WTC11 (cell line): ENCODE measurements at regions not wholly inside any gene's neighbourhood (a gene's known extent, or its start where the extent isn't known, plus 50 kb on each side); places are given as distances from the start of the nearest gene placed in this dataset.

ENCODE experiments used
- ATAC-seq: fragments of 200-7000 bp; cut with Tn5 transposase; 2 replicates; pipeline ENCODE4 v1.10.0; 2021; ENCODE audit warnings: mild to moderate bottlenecking, moderate library complexity
- CTCF ChIA-PET: fragments of 300-600 bp; sonication (Branson Sonifier 250); formaldehyde crosslinking; loops from one replicate; lab custom pipeline; 2021; ENCODE audit warnings: antibody characterized with exemption; lab: Charles Lee
- POLR2A ChIA-PET: fragments of 350-600 bp; sonication (Branson Sonifier 250); formaldehyde crosslinking; loops from one replicate; lab custom pipeline; 2021; ENCODE audit warnings: antibody characterized with exemption; lab: Charles Lee
- DNase-seq: peaks from one replicate; pipeline ENCODE4 v3.0.0; 2021; ENCODE audit warnings: low spot score
- H3K27ac Mint-ChIP-seq: 2 replicates; pipeline ENCODE4 v1.8.0; 2021; ENCODE audit warnings: mixed read lengths
- H3K27me3 Mint-ChIP-seq: 2 replicates; pipeline ENCODE4 v1.8.0; 2021; ENCODE audit warnings: low read depth, mild to moderate bottlenecking, moderate library complexity, mixed read lengths
- H3K36me3 Mint-ChIP-seq: 2 replicates; pipeline ENCODE4 v1.8.0; 2021; ENCODE audit warnings: mixed read lengths
- H3K4me1 Mint-ChIP-seq: 2 replicates; pipeline ENCODE4 v1.8.0; 2022; ENCODE audit warnings: mixed read lengths
- H3K4me3 Mint-ChIP-seq: 2 replicates; pipeline ENCODE4 v1.8.0; 2021; ENCODE audit warnings: mild to moderate bottlenecking, moderate library complexity, mixed read lengths
- H3K9me3 Mint-ChIP-seq: 2 replicates; pipeline ENCODE4 v1.8.0; 2021; ENCODE audit warnings: mixed read lengths
- ELF4 ChIP-seq: sonication (generic); formaldehyde crosslinking; IDR thresholded peaks from 2 replicates; pipeline ENCODE4 v1.8.1; 2022; ENCODE audit warnings: low read depth, mild to moderate bottlenecking, moderate library complexity, missing genetic modification reagents
- GTF2I ChIP-seq: fragments of 250-450 bp; sonication (Bioruptor Pico); conservative IDR thresholded peaks from 2 replicates; pipeline ENCODE4 v1.4.0; 2021; ENCODE audit warnings: mild to moderate bottlenecking
- NFYB ChIP-seq: sonication (generic); formaldehyde crosslinking; conservative IDR thresholded peaks from 2 replicates; pipeline ENCODE4 v1.8.0; 2022; ENCODE audit warnings: low read depth, missing genetic modification reagents
- ZBTB21 ChIP-seq: sonication (generic); formaldehyde crosslinking; IDR thresholded peaks from 2 replicates; pipeline ENCODE4 v1.8.1; 2023; ENCODE audit warnings: mild to moderate bottlenecking, missing genetic modification reagents, borderline replicate concordance
- ZNF121 ChIP-seq: sonication (generic); formaldehyde crosslinking; IDR thresholded peaks from 2 replicates; pipeline ENCODE4 v1.8.0; 2023; ENCODE audit warnings: missing genetic modification reagents
- ZNF219 ChIP-seq: sonication (generic); formaldehyde crosslinking; IDR thresholded peaks from 2 replicates; pipeline ENCODE4 v1.8.0; 2023; ENCODE audit warnings: missing genetic modification reagents, mild to moderate bottlenecking, borderline replicate concordance
- ZNF416 ChIP-seq: fragments of 250-450 bp; sonication (Bioruptor Pico); IDR thresholded peaks from 2 replicates; pipeline ENCODE4 v1.9.0; 2021; ENCODE audit warnings: mild to moderate bottlenecking, inconsistent platforms
- ZNF423 ChIP-seq: fragments of 250-450 bp; sonication (Bioruptor Pico); IDR thresholded peaks from 2 replicates; pipeline ENCODE4 v2.1.2; 2022; ENCODE audit warnings: mild to moderate bottlenecking, moderate library complexity
- TF ChIP-seq, protein P1 (sequence below): fragments of 250-450 bp; sonication (Bioruptor Pico); IDR thresholded peaks from 2 replicates; pipeline ENCODE4 v2.1.2; 2022; ENCODE audit warnings: mild to moderate bottlenecking, moderate library complexity
- TF ChIP-seq, protein P2 (sequence below): fragments of 250-450 bp; sonication (Bioruptor Pico); IDR thresholded peaks from 2 replicates; pipeline ENCODE4 v1.9.0; 2021; ENCODE audit warnings: mild to moderate bottlenecking, borderline replicate concordance
- TF ChIP-seq, protein P3 (sequence below): sonication (generic); formaldehyde crosslinking; IDR thresholded peaks from 2 replicates; pipeline ENCODE4 v1.8.1; 2023; ENCODE audit warnings: mild to moderate bottlenecking, missing genetic modification reagents, borderline replicate concordance

DNA sequence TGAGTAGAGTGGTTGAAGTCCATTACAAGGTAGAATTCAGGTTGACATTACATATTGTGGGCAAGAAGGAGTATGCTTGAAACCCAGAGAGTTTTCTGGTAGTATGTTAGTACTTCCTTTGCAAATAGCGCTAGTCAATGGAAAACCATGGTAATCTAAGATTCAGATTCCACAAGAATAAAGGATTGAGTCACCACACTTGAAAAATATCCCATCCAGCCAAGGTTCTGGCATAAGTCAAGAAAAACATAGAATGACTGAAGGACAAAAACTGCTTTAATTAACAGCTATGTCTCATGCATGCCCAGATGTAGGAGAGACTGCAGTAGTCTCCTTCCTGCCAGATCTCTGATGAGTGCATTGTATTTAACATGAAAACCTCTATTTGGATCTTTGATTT, 469.8 kb downstream of the BMP2 start (continued):
- TF ChIP-seq, protein P1, sequence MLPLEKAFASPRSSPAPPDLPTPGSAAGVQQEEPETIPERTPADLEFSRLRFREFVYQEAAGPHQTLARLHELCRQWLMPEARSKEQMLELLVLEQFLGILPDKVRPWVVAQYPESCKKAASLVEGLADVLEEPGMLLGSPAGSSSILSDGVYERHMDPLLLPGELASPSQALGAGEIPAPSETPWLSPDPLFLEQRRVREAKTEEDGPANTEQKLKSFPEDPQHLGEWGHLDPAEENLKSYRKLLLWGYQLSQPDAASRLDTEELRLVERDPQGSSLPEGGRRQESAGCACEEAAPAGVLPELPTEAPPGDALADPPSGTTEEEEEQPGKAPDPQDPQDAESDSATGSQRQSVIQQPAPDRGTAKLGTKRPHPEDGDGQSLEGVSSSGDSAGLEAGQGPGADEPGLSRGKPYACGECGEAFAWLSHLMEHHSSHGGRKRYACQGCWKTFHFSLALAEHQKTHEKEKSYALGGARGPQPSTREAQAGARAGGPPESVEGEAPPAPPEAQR (CRISPR knock-in tag), result no peak
- no peak for TF ChIP-seq ZNF423 (CRISPR knock-in tag)
- no peak for TF ChIP-seq ZBTB21 (CRISPR knock-in tag)
- TF ChIP-seq, protein P2, sequence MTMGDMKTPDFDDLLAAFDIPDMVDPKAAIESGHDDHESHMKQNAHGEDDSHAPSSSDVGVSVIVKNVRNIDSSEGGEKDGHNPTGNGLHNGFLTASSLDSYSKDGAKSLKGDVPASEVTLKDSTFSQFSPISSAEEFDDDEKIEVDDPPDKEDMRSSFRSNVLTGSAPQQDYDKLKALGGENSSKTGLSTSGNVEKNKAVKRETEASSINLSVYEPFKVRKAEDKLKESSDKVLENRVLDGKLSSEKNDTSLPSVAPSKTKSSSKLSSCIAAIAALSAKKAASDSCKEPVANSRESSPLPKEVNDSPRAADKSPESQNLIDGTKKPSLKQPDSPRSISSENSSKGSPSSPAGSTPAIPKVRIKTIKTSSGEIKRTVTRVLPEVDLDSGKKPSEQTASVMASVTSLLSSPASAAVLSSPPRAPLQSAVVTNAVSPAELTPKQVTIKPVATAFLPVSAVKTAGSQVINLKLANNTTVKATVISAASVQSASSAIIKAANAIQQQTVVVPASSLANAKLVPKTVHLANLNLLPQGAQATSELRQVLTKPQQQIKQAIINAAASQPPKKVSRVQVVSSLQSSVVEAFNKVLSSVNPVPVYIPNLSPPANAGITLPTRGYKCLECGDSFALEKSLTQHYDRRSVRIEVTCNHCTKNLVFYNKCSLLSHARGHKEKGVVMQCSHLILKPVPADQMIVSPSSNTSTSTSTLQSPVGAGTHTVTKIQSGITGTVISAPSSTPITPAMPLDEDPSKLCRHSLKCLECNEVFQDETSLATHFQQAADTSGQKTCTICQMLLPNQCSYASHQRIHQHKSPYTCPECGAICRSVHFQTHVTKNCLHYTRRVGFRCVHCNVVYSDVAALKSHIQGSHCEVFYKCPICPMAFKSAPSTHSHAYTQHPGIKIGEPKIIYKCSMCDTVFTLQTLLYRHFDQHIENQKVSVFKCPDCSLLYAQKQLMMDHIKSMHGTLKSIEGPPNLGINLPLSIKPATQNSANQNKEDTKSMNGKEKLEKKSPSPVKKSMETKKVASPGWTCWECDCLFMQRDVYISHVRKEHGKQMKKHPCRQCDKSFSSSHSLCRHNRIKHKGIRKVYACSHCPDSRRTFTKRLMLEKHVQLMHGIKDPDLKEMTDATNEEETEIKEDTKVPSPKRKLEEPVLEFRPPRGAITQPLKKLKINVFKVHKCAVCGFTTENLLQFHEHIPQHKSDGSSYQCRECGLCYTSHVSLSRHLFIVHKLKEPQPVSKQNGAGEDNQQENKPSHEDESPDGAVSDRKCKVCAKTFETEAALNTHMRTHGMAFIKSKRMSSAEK (CRISPR knock-in tag), result no peak
- TF ChIP-seq ZNF219 (CRISPR knock-in tag), result no peak

DNA sequence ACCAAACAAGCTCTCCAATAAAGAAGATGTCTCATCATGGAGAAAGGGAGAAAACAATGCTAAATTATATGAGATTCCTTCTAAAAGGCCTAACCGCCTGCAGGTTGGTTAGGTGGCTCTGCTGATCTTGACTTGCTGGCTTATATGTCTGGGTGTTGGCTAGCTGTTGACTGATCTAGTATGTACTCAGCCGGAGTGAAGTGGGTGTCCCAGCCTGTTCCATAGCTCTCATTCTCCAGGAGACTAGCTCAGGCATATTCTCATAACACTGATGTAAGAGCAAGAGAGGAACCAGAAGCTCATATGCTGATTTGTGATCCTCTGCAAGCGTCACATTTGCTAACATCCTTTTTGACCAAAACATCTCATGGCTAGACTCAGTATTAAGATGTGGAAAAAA, 473.0 kb downstream of the BMP2 start:
- no peaks in the 10 kb centered on the region for H3K36me3 Mint-ChIP-seq
- ATAC-seq (no peak), DNase-seq (no peak)
- no peak overlapping the region for H3K27ac Mint-ChIP-seq
- no peaks in the 10 kb centered on the region for H3K27me3 Mint-ChIP-seq
- POLR2A ChIA-PET, result no interaction called here
- no peaks in the 10 kb centered on the region for H3K4me1 Mint-ChIP-seq
- CTCF ChIA-PET, result no interaction called here
- no peak overlapping the region for H3K4me3 Mint-ChIP-seq
- H3K9me3 Mint-ChIP-seq, result no peaks in the 10 kb centered on the region
- TF ChIP-seq NFYB (CRISPR knock-in tag) (no peak), ELF4 (CRISPR knock-in tag) (no peak), GTF2I (no peak), ZNF416 (no peak), ZNF121 (CRISPR knock-in tag) (no peak)
- TF ChIP-seq, protein P2 (CRISPR knock-in tag), result no peak
- TF ChIP-seq, protein P3, sequence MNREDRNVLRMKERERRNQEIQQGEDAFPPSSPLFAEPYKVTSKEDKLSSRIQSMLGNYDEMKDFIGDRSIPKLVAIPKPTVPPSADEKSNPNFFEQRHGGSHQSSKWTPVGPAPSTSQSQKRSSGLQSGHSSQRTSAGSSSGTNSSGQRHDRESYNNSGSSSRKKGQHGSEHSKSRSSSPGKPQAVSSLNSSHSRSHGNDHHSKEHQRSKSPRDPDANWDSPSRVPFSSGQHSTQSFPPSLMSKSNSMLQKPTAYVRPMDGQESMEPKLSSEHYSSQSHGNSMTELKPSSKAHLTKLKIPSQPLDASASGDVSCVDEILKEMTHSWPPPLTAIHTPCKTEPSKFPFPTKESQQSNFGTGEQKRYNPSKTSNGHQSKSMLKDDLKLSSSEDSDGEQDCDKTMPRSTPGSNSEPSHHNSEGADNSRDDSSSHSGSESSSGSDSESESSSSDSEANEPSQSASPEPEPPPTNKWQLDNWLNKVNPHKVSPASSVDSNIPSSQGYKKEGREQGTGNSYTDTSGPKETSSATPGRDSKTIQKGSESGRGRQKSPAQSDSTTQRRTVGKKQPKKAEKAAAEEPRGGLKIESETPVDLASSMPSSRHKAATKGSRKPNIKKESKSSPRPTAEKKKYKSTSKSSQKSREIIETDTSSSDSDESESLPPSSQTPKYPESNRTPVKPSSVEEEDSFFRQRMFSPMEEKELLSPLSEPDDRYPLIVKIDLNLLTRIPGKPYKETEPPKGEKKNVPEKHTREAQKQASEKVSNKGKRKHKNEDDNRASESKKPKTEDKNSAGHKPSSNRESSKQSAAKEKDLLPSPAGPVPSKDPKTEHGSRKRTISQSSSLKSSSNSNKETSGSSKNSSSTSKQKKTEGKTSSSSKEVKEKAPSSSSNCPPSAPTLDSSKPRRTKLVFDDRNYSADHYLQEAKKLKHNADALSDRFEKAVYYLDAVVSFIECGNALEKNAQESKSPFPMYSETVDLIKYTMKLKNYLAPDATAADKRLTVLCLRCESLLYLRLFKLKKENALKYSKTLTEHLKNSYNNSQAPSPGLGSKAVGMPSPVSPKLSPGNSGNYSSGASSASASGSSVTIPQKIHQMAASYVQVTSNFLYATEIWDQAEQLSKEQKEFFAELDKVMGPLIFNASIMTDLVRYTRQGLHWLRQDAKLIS (CRISPR knock-in tag), result no peak
